Sigmoid colon (tissue), 4 donors: ENCODE measurements at regions not wholly inside any gene's neighbourhood (a gene's known extent, or its start where the extent isn't known, plus 50 kb on each side); places are given as distances from the start of the nearest gene placed in this dataset.

ENCODE experiments used
- EP300 ChIP-seq, 4 donors: sonication (generic); formaldehyde crosslinking; IDR thresholded peaks; one replicate each; pipeline ENCODE4 v1.6.1; 2017; ENCODE audit warnings: antibody characterized with exemption in 4 of 4
- POLR2A ChIP-seq, 2 donors: fragments of 450-650 bp; IDR thresholded peaks; one replicate each; pipeline ENCODE4 v1.6.1; 2016; ENCODE audit warnings: antibody characterized with exemption in 2 of 2, mild to moderate bottlenecking in 2 of 2, moderate library complexity in 2 of 2
- POLR2AphosphoS5 ChIP-seq, 4 donors: sonication (generic); formaldehyde crosslinking; IDR thresholded peaks; one replicate each; pipeline ENCODE4 v1.6.1; 2017; ENCODE audit warnings: antibody characterized with exemption in 4 of 4
- TF ChIP-seq, protein P1 (sequence below), 4 experiments: fragments of 450-650 bp in 3 of 4; fragments of 200-600 bp in 1 of 4; IDR thresholded peaks; one replicate each; pipeline ENCODE4 v1.5.1; 2016 to 2019; ENCODE audit warnings: antibody characterized with exemption in 4 of 4, mild to moderate bottlenecking in 3 of 4, moderate library complexity in 2 of 4

- TF ChIP-seq, protein P1, sequence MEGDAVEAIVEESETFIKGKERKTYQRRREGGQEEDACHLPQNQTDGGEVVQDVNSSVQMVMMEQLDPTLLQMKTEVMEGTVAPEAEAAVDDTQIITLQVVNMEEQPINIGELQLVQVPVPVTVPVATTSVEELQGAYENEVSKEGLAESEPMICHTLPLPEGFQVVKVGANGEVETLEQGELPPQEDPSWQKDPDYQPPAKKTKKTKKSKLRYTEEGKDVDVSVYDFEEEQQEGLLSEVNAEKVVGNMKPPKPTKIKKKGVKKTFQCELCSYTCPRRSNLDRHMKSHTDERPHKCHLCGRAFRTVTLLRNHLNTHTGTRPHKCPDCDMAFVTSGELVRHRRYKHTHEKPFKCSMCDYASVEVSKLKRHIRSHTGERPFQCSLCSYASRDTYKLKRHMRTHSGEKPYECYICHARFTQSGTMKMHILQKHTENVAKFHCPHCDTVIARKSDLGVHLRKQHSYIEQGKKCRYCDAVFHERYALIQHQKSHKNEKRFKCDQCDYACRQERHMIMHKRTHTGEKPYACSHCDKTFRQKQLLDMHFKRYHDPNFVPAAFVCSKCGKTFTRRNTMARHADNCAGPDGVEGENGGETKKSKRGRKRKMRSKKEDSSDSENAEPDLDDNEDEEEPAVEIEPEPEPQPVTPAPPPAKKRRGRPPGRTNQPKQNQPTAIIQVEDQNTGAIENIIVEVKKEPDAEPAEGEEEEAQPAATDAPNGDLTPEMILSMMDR (IDR thresholded peaks at IDR 0.05), result no peak
- TF ChIP-seq POLR2A (IDR thresholded peaks at IDR 0.05), result no peak
- no peak for TF ChIP-seq EP300 (IDR thresholded peaks at IDR 0.05)
- no peak for TF ChIP-seq POLR2AphosphoS5 (IDR thresholded peaks at IDR 0.05)
Observed at GRCh38 chr5:68021227-68021626, 194.3 kb upstream of the PIK3R1 start.
